BLaER1 treated with 17β-estradiol and CSF1 and Interleukin-3, amounts not matched to agents 10 nM and 100 nM (cell line): ENCODE measurements at regions not wholly inside any gene's neighbourhood (a gene's known extent, or its start where the extent isn't known, plus 50 kb on each side); places are given as distances from the start of the nearest gene placed in this dataset.
"Not testable (repeated sequence)": the region's sequence is repeated elsewhere in the genome, so short reads cannot be mapped to it uniquely, and the experiment has no call there.

Experiments used
- H3K27ac ChIP-seq, 11 experiments: shearing (Covaris generic); formaldehyde crosslinking; 2 replicates each; pipeline ENCODE4 v1.8.1; 2022
- H3K27me3 ChIP-seq, 11 experiments: shearing (Covaris generic); formaldehyde crosslinking; 2 replicates each; pipeline ENCODE4 v1.8.1; 2022
- H3K36me3 ChIP-seq, 11 experiments: shearing (Covaris generic); formaldehyde crosslinking; 2 replicates each; pipeline ENCODE4 v1.8.1; 2022
- H3K4me1 ChIP-seq, 10 experiments: shearing (Covaris generic); formaldehyde crosslinking; 2 replicates each; pipeline ENCODE4 v1.8.1; 2022
- H3K4me2 ChIP-seq, 11 experiments: shearing (Covaris generic); formaldehyde crosslinking; 2 replicates each; pipeline ENCODE4 v1.8.1; 2022
- H3K4me3 ChIP-seq, 10 experiments: shearing (Covaris generic); formaldehyde crosslinking; 2 replicates each; pipeline ENCODE4 v1.8.1; 2022
- H3K9ac ChIP-seq, 11 experiments: shearing (Covaris generic); formaldehyde crosslinking; 2 replicates each; pipeline ENCODE4 v1.8.1; 2022
- H3K9me3 ChIP-seq, 11 experiments: shearing (Covaris generic); formaldehyde crosslinking; replicated peaks in 1 of 11; 2 replicates each; pipeline ENCODE4 v1.8.1; 2022
- H4K20me1 ChIP-seq, 11 experiments: shearing (Covaris generic); formaldehyde crosslinking; 2 replicates each; pipeline ENCODE4 v1.8.1; 2022
- Cebpa-rat ChIP-seq, 11 experiments: shearing (Covaris generic); IDR thresholded peaks; 2 replicates each; pipeline ENCODE4 v1.8.1; 2022

DNA sequence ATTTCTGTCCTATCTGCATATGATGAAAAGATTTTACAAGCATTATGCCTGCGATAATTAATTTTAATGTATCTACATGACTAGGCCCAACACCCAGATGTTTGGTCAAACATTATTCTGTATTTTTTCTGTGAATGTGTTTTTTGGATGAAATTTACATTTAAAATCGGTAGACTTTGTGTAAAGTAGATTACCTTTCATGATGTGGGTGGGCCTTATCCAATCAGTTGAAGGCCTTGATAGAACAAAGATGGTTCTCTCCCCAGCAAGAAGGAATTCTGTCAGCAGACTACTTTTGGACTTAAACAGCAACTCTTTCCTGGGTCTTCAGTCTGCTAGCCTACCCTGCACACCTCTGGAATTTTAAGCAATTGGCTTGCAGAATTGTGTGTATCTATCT, 844.0 kb downstream of the BRINP3 start:
- no peak overlapping the region for H3K4me3 ChIP-seq
- no peak overlapping the region for H3K27ac ChIP-seq
- H3K4me1 ChIP-seq, result no peaks in the 10 kb centered on the region
- no peaks in the 10 kb centered on the region for H3K27me3 ChIP-seq
- no peak for TF ChIP-seq Cebpa-rat (IDR thresholded peaks at IDR 0.05)
- no peak overlapping the region for H3K9ac ChIP-seq
- no peaks in the 10 kb centered on the region for H3K36me3 ChIP-seq
- no peak overlapping the region for H3K4me2 ChIP-seq
- no peaks in the 10 kb centered on the region for H3K9me3 ChIP-seq
- H4K20me1 ChIP-seq, result no peaks in the 10 kb centered on the region

DNA sequence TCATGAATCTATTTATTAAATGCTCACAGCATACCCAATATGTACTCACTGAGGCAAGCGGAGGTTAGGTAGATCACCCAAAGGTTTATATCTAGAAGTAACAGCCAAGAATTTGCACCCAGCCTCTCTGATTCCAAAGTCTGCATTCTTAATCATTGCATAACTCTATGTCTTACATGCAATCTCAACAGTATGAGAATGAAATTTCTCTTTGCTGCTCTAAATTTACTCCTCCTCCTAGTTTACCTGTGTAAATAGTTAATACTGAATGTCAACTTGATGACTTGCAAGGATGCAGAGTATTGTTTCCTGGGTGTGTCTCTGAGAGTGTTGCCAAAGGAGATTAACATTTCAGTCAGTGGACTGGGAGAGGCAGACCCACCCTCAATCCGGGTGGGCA, 840.6 kb downstream of the BRINP3 start:
- Histone ChIP-seq H4K20me1 (no peaks in the 10 kb centered on the region), H3K4me2 (no peak overlapping the region), H3K9me3 (no peaks in the 10 kb centered on the region), H3K36me3 (no peaks in the 10 kb centered on the region), H3K4me3 (no peak overlapping the region), H3K9ac (no peak overlapping the region), H3K27ac (no peak overlapping the region), H3K4me1 (no peaks in the 10 kb centered on the region), H3K27me3 (no peaks in the 10 kb centered on the region)
- TF ChIP-seq Cebpa-rat (IDR thresholded peaks at IDR 0.05), result no peak

DNA sequence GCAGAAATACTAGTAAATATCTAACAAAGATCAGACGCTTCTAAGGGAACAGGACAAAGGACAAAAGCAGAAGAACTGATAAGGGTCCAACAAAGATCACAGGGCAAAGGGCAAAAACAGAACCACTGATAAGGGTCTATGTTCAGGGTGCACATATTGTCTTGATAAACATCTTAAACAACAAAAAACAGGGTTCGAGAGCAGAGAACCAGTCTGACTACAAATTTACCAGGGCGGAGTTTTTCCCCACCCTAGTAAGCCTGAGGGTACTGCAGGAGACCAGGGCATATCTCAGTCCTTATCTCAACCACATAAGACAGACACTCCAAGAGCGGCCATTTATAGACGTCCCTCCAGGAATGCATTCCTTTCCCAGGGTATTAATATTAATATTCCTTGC, 833.5 kb downstream of the BRINP3 start:
- H4K20me1 ChIP-seq, H3K27ac ChIP-seq, H3K27me3 ChIP-seq, H3K9ac ChIP-seq, H3K4me1 ChIP-seq, H3K36me3 ChIP-seq, H3K4me3 ChIP-seq, H3K4me2 ChIP-seq, H3K9me3 ChIP-seq: not testable (repeated sequence)

DNA sequence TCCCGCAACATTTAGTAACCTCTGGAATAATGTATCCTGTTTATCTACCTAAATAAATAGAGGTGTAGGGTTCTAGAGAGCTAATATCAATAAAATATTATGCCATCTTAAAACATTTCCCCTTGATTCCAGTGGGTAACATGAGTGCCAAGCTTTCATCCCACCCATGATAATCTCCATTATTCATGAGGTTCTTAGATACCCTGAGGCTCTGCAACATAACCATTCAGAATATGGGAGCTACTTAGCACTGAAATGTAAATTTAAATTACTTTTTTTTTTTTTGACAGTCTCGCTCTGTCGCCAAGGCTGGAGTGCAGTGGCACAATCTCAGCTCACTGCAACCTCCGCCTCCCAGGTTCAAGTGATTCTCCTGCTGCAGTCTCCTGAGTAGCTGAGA, 832.7 kb downstream of the BRINP3 start:
- TF ChIP-seq Cebpa-rat (IDR thresholded peaks at IDR 0.05), result no peak
- H3K27ac ChIP-seq, result no peak overlapping the region
- H4K20me1 ChIP-seq, result no peaks in the 10 kb centered on the region
- no peaks in the 10 kb centered on the region for H3K36me3 ChIP-seq
- H3K4me3 ChIP-seq, result no peak overlapping the region
- H3K9me3 ChIP-seq, result no peaks in the 10 kb centered on the region
- no peaks in the 10 kb centered on the region for H3K4me1 ChIP-seq
- H3K9ac ChIP-seq, result no peak overlapping the region
- H3K4me2 ChIP-seq, result no peak overlapping the region
- no peaks in the 10 kb centered on the region for H3K27me3 ChIP-seq

DNA sequence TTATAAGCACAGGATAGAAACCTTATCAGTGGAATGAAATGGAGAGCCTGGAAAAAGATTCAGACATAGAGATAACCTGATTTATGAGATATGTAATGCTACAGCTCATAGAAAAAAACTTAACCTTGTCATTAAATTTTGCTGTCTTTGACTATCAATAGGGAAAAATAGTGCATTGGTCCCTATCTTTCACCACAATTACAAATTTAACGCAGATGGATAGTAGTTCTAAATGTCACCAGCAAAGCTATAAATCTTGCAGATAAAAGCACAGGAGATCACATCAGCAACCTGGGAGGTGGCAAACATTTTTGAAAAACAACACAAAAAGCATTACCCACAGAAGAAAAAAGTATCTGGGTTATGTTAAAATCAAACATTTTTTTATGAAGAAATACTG, 831.6 kb downstream of the BRINP3 start:
- Histone ChIP-seq H3K4me1 (no peaks in the 10 kb centered on the region), H3K4me3 (no peak overlapping the region), H3K9me3 (no peaks in the 10 kb centered on the region), H3K27ac (no peak overlapping the region), H3K36me3 (no peaks in the 10 kb centered on the region), H4K20me1 (no peaks in the 10 kb centered on the region), H3K9ac (no peak overlapping the region), H3K27me3 (no peaks in the 10 kb centered on the region), H3K4me2 (no peak overlapping the region)
- no peak for TF ChIP-seq Cebpa-rat (IDR thresholded peaks at IDR 0.05)

DNA sequence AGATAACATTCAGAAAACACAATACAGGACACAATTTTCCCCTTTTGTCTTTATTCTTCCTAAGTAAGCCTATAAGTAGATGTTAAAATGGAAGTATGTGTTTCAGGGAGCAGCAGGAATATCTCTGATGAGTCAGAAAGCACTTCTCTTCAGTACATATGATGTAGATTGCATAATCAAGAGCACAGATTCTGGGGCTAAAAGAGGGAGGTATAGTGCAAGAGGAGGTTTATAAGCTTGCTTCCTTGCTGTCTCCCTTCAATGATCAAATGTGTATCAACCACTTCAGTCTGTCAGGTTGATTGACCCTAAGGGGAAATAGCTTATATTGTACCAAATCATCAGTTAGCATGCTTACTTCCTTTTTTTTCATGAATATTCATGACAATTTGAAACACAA, 822.8 kb downstream of the BRINP3 start:
- TF ChIP-seq Cebpa-rat (IDR thresholded peaks at IDR 0.05), result peak in 1 of 11 experiments; percentile 48; a peak in 2 of 22 replicates
- Histone ChIP-seq H3K36me3 (no peaks in the 10 kb centered on the region), H3K4me2 (peak overlapping the region in 4 of 11 experiments; percentile 1 to 29 (median 6); a peak in 5 of 22 replicates), H3K27me3 (no peaks in the 10 kb centered on the region), H3K4me3 (no peak overlapping the region), H4K20me1 (no peaks in the 10 kb centered on the region), H3K9ac (no peak overlapping the region), H3K27ac (no peak overlapping the region), H3K4me1 (peaks cover 0 to 10% (median 6%) of the 10 kb centered on the region in 10 experiments; a peak in 8 of 20 replicates), H3K9me3 (no peaks in the 10 kb centered on the region)

DNA sequence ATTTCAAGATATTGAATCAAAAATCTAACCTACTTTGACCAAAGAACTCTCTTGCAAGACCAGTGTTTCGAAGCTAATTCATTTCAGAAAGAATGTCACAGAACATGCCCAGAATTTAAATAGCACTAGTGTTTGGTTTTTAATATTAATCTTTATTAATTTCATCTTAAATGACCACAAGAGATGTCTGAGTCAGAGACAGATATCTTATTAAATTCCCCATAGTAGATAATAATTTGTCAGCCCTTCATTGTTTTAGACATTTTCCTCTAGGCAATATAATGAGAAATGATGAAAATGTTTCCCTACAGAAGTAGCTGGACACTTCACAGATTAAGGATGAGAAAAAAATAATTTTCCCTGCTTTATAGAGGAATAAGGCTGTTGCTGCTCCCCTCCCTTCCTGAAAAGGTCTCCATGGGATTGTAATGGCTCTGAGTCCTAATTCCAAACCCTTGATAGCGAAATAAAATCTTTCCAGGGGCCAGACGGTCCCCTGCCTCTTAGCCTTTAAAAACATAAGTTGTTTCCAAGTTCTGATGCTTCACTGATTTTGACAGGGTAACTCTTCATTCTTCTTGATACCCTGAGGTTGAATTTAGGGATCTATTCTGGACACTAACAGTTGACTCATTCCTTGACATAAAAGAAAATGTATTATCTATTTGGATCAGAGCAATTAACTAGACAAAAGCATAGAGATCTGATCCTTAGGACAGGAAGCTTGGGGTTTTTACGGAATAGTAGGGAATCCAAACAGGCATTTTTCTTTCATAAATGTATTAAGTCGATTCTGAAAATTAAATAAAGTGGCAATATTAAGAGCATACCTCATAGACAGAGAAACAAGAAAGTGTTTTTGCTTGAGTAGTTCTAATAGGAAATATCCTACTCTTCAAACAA, 820.8 kb downstream of the BRINP3 start:
- TF ChIP-seq Cebpa-rat (IDR thresholded peaks at IDR 0.05), result no peak
- no peak overlapping the region for H3K9ac ChIP-seq
- H3K27ac ChIP-seq, result no peak overlapping the region
- H4K20me1 ChIP-seq, result no peaks in the 10 kb centered on the region
- no peak overlapping the region for H3K4me2 ChIP-seq
- no peaks in the 10 kb centered on the region for H3K27me3 ChIP-seq
- no peaks in the 10 kb centered on the region for H3K36me3 ChIP-seq
- H3K4me1 ChIP-seq, result peaks cover 0 to 10% (median 6%) of the 10 kb centered on the region in 10 experiments; a peak in 8 of 20 replicates
- H3K4me3 ChIP-seq, result no peak overlapping the region
- no peaks in the 10 kb centered on the region for H3K9me3 ChIP-seq

DNA sequence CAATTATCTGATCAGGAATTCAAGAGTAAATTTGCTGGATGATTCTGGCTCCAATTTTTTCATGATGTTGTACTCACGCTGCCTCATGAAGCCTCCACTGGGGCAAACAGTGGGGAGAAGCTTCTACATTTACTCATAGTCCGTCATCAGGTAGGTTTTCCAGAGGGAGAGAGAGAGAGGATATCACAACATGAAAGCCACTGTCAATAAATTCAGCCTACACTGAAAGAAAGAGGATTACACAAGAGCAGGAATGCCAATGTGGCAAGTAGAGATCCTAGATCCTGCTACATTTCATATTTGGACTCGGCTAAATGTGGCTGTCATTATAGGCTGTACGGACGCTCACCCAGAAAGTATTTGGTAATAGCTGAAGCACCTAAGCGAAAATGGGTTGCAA, 819.9 kb downstream of the BRINP3 start:
- Histone ChIP-seq H3K4me2 (no peak overlapping the region), H3K27ac (no peak overlapping the region), H3K4me1 (peaks cover 0 to 10% (median 6%) of the 10 kb centered on the region in 10 experiments; a peak in 8 of 20 replicates), H3K9ac (no peak overlapping the region), H3K9me3 (no peaks in the 10 kb centered on the region), H4K20me1 (no peaks in the 10 kb centered on the region), H3K36me3 (no peaks in the 10 kb centered on the region), H3K27me3 (no peaks in the 10 kb centered on the region), H3K4me3 (no peak overlapping the region)
- TF ChIP-seq Cebpa-rat (IDR thresholded peaks at IDR 0.05), result no peak

DNA sequence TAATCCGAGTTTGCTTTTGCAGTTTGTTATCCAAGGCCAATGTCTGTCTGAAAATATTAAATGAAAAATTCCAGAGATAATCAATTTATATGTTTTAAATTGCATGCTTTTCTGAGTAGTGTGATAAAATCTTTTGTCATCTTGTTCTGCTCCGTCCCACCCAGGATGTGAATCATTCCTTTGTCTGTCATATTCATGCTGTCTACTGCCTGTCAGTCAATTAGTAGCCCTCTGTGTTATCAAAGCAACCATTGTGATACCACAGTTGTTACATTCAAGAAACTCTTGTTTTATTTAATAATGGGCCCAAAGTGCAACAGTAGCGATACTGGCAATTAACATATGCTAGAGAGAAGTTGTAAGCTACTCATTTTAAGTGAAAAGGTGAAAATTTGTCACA, 819.3 kb downstream of the BRINP3 start:
- Histone ChIP-seq H3K4me1 (peaks cover 0 to 10% (median 6%) of the 10 kb centered on the region in 10 experiments; a peak in 8 of 20 replicates), H3K27ac (no peak overlapping the region), H4K20me1 (no peaks in the 10 kb centered on the region), H3K4me2 (no peak overlapping the region), H3K27me3 (no peaks in the 10 kb centered on the region), H3K9me3 (no peaks in the 10 kb centered on the region), H3K4me3 (no peak overlapping the region), H3K36me3 (no peaks in the 10 kb centered on the region), H3K9ac (no peak overlapping the region)
- no peak for TF ChIP-seq Cebpa-rat (IDR thresholded peaks at IDR 0.05)

DNA sequence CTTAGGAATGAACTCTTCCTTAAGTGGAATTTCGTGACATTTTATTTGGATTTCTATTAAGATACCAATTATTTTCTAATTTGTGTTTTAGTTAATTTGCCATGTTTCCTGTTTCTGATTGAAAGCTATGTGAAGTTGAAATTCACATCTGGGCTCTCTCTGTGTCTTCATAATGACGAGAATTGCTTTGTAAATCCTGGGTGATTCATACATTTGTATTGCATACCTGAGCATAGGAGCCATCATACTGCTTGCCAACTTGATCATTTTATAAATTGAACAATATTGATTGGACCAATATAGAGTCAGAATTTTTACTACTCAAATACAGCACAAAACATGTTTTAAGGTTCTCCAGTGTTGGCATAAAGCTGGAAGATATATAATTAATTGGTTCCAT, 817.9 kb downstream of the BRINP3 start:
- no peak overlapping the region for H3K4me3 ChIP-seq

More for the DNA sequence above, 817.9 kb downstream of the BRINP3 start:
- Histone ChIP-seq H3K9me3 (no peaks in the 10 kb centered on the region), H3K27ac (no peak overlapping the region), H3K36me3 (no peaks in the 10 kb centered on the region), H4K20me1 (no peaks in the 10 kb centered on the region), H3K4me1 (peaks cover 0 to 7% (median 4%) of the 10 kb centered on the region in 10 experiments; a peak in 8 of 20 replicates), H3K27me3 (no peaks in the 10 kb centered on the region), H3K4me2 (no peak overlapping the region), H3K9ac (no peak overlapping the region)
- TF ChIP-seq Cebpa-rat (IDR thresholded peaks at IDR 0.05), result no peak
